CD8-positive, alpha-beta memory T cell (primary cell): ENCODE measurements at regions not wholly inside any gene's neighbourhood (a gene's known extent, or its start where the extent isn't known, plus 50 kb on each side); places are given as distances from the start of the nearest gene placed in this dataset.

Source experiments
- CTCF ChIA-PET: fragments of 350-600 bp; sonication (Branson Sonifier 250); formaldehyde crosslinking; loops from one replicate; lab custom pipeline; 2021; ENCODE audit warnings: antibody characterized with exemption; lab: Charles Lee
- POLR2A ChIA-PET: fragments of 350-600 bp; sonication (Branson Sonifier 250); formaldehyde crosslinking; loops from one replicate; lab custom pipeline; 2021; ENCODE audit warnings: antibody characterized with exemption; lab: Charles Lee
- DNase-seq, 5 donors: peaks; one replicate each; pipeline versions ENCODE4 v3.0.0 to v3.0.0-alpha.2; 2020 to 2022; ENCODE audit warnings: mixed read lengths in 1 of 5
- H3K27ac ChIP-seq: one replicate; pipeline ENCODE4 v1.7.0; 2013; ENCODE audit warnings: low read depth, mild to moderate bottlenecking, low read length, moderate library complexity
- H3K27me3 ChIP-seq: 2 replicates; pipeline ENCODE4 v1.7.0; 2013; ENCODE audit warnings: low read length, mild to moderate bottlenecking; ENCODE audit not compliant: insufficient read depth, poor library complexity, severe bottlenecking
- H3K36me3 ChIP-seq: 2 replicates; pipeline ENCODE4 v1.7.0; 2013; ENCODE audit warnings: mild to moderate bottlenecking, low read length, moderate library complexity; ENCODE audit not compliant: insufficient read depth
- H3K4me1 ChIP-seq: 2 replicates; pipeline ENCODE4 v1.7.0; 2013; ENCODE audit warnings: mild to moderate bottlenecking, low read length, moderate library complexity; ENCODE audit not compliant: insufficient read depth
- H3K4me3 ChIP-seq: 2 replicates; pipeline ENCODE4 v1.7.0; 2013; ENCODE audit warnings: mild to moderate bottlenecking, low read length
- H3K9me3 ChIP-seq: 2 replicates; pipeline ENCODE4 v1.7.0; 2013; ENCODE audit warnings: mild to moderate bottlenecking, low read length
- H3K27ac Mint-ChIP-seq, 8 donors: one replicate each; pipeline ENCODE4 v1.8.0; 2020 to 2021; ENCODE audit warnings: mixed read lengths in 8 of 8, mild to moderate bottlenecking in 6 of 8, inconsistent platforms in 3 of 8, moderate library complexity in 3 of 8
- H3K27me3 Mint-ChIP-seq, 2 donors: one replicate each; pipeline ENCODE4 v1.8.0; 2020 to 2021; ENCODE audit warnings: mixed read lengths in 2 of 2, mild to moderate bottlenecking in 1 of 2, moderate library complexity in 1 of 2
- H3K36me3 Mint-ChIP-seq, 3 donors: one replicate each; pipeline ENCODE4 v1.8.0; 2020 to 2021; ENCODE audit warnings: mixed read lengths in 3 of 3, inconsistent platforms in 1 of 3, mild to moderate bottlenecking in 1 of 3
- H3K4me1 Mint-ChIP-seq, 3 donors: one replicate each; pipeline ENCODE4 v1.8.0; 2020 to 2021; ENCODE audit warnings: mixed read lengths in 3 of 3, inconsistent platforms in 1 of 3, mild to moderate bottlenecking in 1 of 3
- H3K4me3 Mint-ChIP-seq, 7 donors: one replicate each; pipeline ENCODE4 v1.8.0; 2020 to 2021; ENCODE audit warnings: mixed read lengths in 7 of 7, mild to moderate bottlenecking in 6 of 7, moderate library complexity in 4 of 7, inconsistent platforms in 2 of 7
- H3K9me3 Mint-ChIP-seq, 5 donors: one replicate each; pipeline ENCODE4 v1.8.0; 2020 to 2022; ENCODE audit warnings: mixed read lengths in 5 of 5, mild to moderate bottlenecking in 3 of 5, moderate library complexity in 2 of 5, inconsistent platforms in 1 of 5

GRCh38 chr11:57124917-57125316 lies 56.8 kb upstream of the LRRC55 start:
- no peak overlapping the region for H3K4me3 Mint-ChIP-seq
- no peak for DNase-seq
- POLR2A ChIA-PET = no interaction called here

GRCh38 chr11:57126766-57127400 lies 54.9 kb upstream of the LRRC55 start:
- H3K27me3 ChIP-seq = no peaks in the 10 kb centered on the region
- Mint-ChIP-seq H3K27ac (no peak overlapping the region), H3K4me3 (no peak overlapping the region), H3K36me3 (no peaks in the 10 kb centered on the region), H3K27me3 (peaks cover 22 to 39% of the 10 kb centered on the region in 2 donors), H3K4me1 (no peaks in the 10 kb centered on the region), H3K9me3 (peaks cover 0 to 5% (median 3%) of the 10 kb centered on the region in 5 donors)
- no peaks in the 10 kb centered on the region for H3K4me1 ChIP-seq
- H3K36me3 ChIP-seq = no peaks in the 10 kb centered on the region
- DNase-seq = no peak
- CTCF ChIA-PET = no interaction called here
- H3K4me3 ChIP-seq = no peak overlapping the region
- no peak overlapping the region for H3K27ac ChIP-seq
- POLR2A ChIA-PET = no interaction called here
- no peaks in the 10 kb centered on the region for H3K9me3 ChIP-seq

More at GRCh38 chr11:57124917-57125316, 56.8 kb upstream of the LRRC55 start:
- no peak overlapping the region for H3K27ac ChIP-seq
- H3K27ac Mint-ChIP-seq = no peak overlapping the region
- H3K4me1 Mint-ChIP-seq = no peaks in the 10 kb centered on the region
- no peaks in the 10 kb centered on the region for H3K4me1 ChIP-seq
- no peaks in the 10 kb centered on the region for H3K27me3 ChIP-seq
- peaks cover 16 to 36% of the 10 kb centered on the region in 2 donors for H3K27me3 Mint-ChIP-seq
- CTCF ChIA-PET = no interaction called here
- no peaks in the 10 kb centered on the region for H3K9me3 ChIP-seq
- H3K4me3 ChIP-seq = no peak overlapping the region
- H3K36me3 Mint-ChIP-seq = no peaks in the 10 kb centered on the region
- no peaks in the 10 kb centered on the region for H3K36me3 ChIP-seq
- H3K9me3 Mint-ChIP-seq = peaks cover 0 to 5% (median 3%) of the 10 kb centered on the region in 5 donors

GRCh38 chr11:57131080-57131790 lies 50.5 kb upstream of the LRRC55 start:
- CTCF ChIA-PET = no interaction called here

More at GRCh38 chr11:57131080-57131790, 50.5 kb upstream of the LRRC55 start:
- Mint-ChIP-seq H3K27ac (no peak overlapping the region), H3K4me1 (no peaks in the 10 kb centered on the region), H3K9me3 (peaks cover 0 to 6% (median 0%) of the 10 kb centered on the region in 5 donors), H3K36me3 (no peaks in the 10 kb centered on the region), H3K27me3 (peaks cover 10 to 38% of the 10 kb centered on the region in 2 donors), H3K4me3 (no peak overlapping the region)
- POLR2A ChIA-PET = no interaction called here
- Histone ChIP-seq H3K36me3 (no peaks in the 10 kb centered on the region), H3K4me3 (no peak overlapping the region), H3K4me1 (no peaks in the 10 kb centered on the region), H3K9me3 (no peaks in the 10 kb centered on the region), H3K27me3 (no peaks in the 10 kb centered on the region), H3K27ac (no peak overlapping the region)
- no peak for DNase-seq
